Calu3 (cell line): ENCODE measurements at regions not wholly inside any gene's neighbourhood (a gene's known extent, or its start where the extent isn't known, plus 50 kb on each side); places are given as distances from the start of the nearest gene placed in this dataset.

ENCODE experiments used
- BruUV-seq: library from RNA; stranded (reverse); fragments of 400-500 nt; replicated peaks from 2 replicates; lab custom pipeline; 2021; lab: Mats Ljungman, UMichigan
- CTCF ChIA-PET: fragments of 300-600 bp; sonication (Branson Sonifier 250); formaldehyde crosslinking; loops from one replicate; lab custom pipeline; 2022; ENCODE audit warnings: antibody characterized with exemption; lab: Charles Lee
- DNase-seq: peaks from one replicate; pipeline ENCODE4 v3.0.0; 2022
- H3K27ac Mint-ChIP-seq: one replicate; pipeline ENCODE4 v1.8.0; 2022; ENCODE audit warnings: mixed read lengths; ENCODE audit not compliant: unreplicated experiment
- H3K27me3 Mint-ChIP-seq: one replicate; pipeline ENCODE4 v1.8.0; 2022; ENCODE audit warnings: mixed read lengths; ENCODE audit not compliant: unreplicated experiment
- H3K36me3 Mint-ChIP-seq: one replicate; pipeline ENCODE4 v1.8.0; 2022; ENCODE audit warnings: mild to moderate bottlenecking, moderate library complexity, mixed read lengths; ENCODE audit not compliant: insufficient read depth, unreplicated experiment
- H3K4me1 Mint-ChIP-seq: one replicate; pipeline ENCODE4 v1.8.0; 2022; ENCODE audit warnings: mild to moderate bottlenecking, low read depth, mixed read lengths; ENCODE audit not compliant: unreplicated experiment
- H3K4me3 Mint-ChIP-seq: one replicate; pipeline ENCODE4 v1.8.0; 2022; ENCODE audit warnings: mild to moderate bottlenecking, low read depth, moderate library complexity, mixed read lengths; ENCODE audit not compliant: unreplicated experiment
- H3K9me3 Mint-ChIP-seq: one replicate; pipeline ENCODE4 v1.8.0; 2022; ENCODE audit warnings: low read depth, mixed read lengths; ENCODE audit not compliant: unreplicated experiment
- CTCF ChIP-seq: fragments of 200-600 bp; IDR thresholded peaks from one replicate; pipeline ENCODE4 v1.8.0; 2022; ENCODE audit warnings: antibody characterized with exemption; ENCODE audit not compliant: unreplicated experiment
- intact Hi-C: fragments of 100-400 bp; cut with micrococcal nuclease; formaldehyde crosslinking; loops from one replicate; pipeline ENCODE4 v1.10.0; 2022; ENCODE audit not compliant: unreplicated experiment

GRCh38 chr6:91434576-91434975 is 847.7 kb upstream of the MAP3K7 start:
- CTCF ChIA-PET, result no interaction called here
- BruUV-seq, result no TSS peak
- no peak for DNase-seq
- Mint-ChIP-seq H3K36me3 (no peaks in the 10 kb centered on the region), H3K4me1 (no peaks in the 10 kb centered on the region), H3K9me3 (no peaks in the 10 kb centered on the region), H3K27me3 (no peaks in the 10 kb centered on the region), H3K27ac (no peak overlapping the region), H3K4me3 (no peak overlapping the region)
- no peak for TF ChIP-seq CTCF
- intact Hi-C loops, result no loop called here

GRCh38 chr6:91433660-91434534 is 847.0 kb upstream of the MAP3K7 start:
- H3K9me3 Mint-ChIP-seq, result no peaks in the 10 kb centered on the region
- no peak overlapping the region for H3K27ac Mint-ChIP-seq
- no peaks in the 10 kb centered on the region for H3K36me3 Mint-ChIP-seq
- H3K27me3 Mint-ChIP-seq, result no peaks in the 10 kb centered on the region
- TF ChIP-seq CTCF, result no peak
- no peak overlapping the region for H3K4me3 Mint-ChIP-seq
- BruUV-seq, result no TSS peak
- CTCF ChIA-PET, result no interaction called here
- H3K4me1 Mint-ChIP-seq, result no peaks in the 10 kb centered on the region
- no peak for DNase-seq
- intact Hi-C loops, result no loop called here

- no peak overlapping the region for H3K4me3 Mint-ChIP-seq
- no peak for TF ChIP-seq CTCF
- CTCF ChIA-PET, result no interaction called here
- intact Hi-C loops, result no loop called here
- DNase-seq, result no peak
- H3K9me3 Mint-ChIP-seq, result no peaks in the 10 kb centered on the region
- no peak overlapping the region for H3K27ac Mint-ChIP-seq
- no TSS peak for BruUV-seq
- no peaks in the 10 kb centered on the region for H3K4me1 Mint-ChIP-seq
- H3K27me3 Mint-ChIP-seq, result no peaks in the 10 kb centered on the region
- H3K36me3 Mint-ChIP-seq, result no peaks in the 10 kb centered on the region
These were observed 842.2 kb upstream of the MAP3K7 start for GRCh38 chr6:91428953-91429560.

GRCh38 chr6:91428296-91428695 is 841.4 kb upstream of the MAP3K7 start:
- Mint-ChIP-seq H3K9me3 (no peaks in the 10 kb centered on the region), H3K27me3 (no peaks in the 10 kb centered on the region), H3K36me3 (no peaks in the 10 kb centered on the region), H3K4me3 (no peak overlapping the region), H3K27ac (no peak overlapping the region), H3K4me1 (no peaks in the 10 kb centered on the region)
- intact Hi-C loops, result no loop called here
- no peak for TF ChIP-seq CTCF
- BruUV-seq, result no TSS peak
- CTCF ChIA-PET, result no interaction called here
- DNase-seq, result no peak
